HT-29 (cell line): ENCODE measurements at regions not wholly inside any gene's neighbourhood (a gene's known extent, or its start where the extent isn't known, plus 50 kb on each side); places are given as distances from the start of the nearest gene placed in this dataset.
"Not testable (repeated sequence)": the region's sequence is repeated elsewhere in the genome, so short reads cannot be mapped to it uniquely, and the experiment has no call there.

Source experiments
- DNase-seq: peaks from one replicate; pipeline ENCODE4 v3.0.0-alpha.2; 2015; ENCODE audit warnings: low spot score

- no peak for DNase-seq
Observed at GRCh38 chr10:21061982-21062381, 164.9 kb upstream of the NEBL start.

DNA sequence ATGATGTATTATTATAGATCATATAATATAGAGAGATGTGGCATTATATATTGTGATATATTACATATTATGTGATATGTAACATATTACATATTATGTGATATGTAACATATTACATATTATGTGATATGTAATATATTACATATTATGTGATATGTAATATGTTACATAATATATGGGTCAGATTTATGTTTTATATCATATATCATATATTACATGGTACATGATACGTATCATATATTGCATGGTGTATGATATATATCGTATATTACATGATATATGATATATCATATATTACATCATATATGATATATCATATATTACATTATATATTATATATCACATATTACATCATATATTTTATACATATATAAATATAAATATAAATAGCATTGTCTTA lies 164.1 kb upstream of the NEBL start:
- DNase-seq = no peak

DNA sequence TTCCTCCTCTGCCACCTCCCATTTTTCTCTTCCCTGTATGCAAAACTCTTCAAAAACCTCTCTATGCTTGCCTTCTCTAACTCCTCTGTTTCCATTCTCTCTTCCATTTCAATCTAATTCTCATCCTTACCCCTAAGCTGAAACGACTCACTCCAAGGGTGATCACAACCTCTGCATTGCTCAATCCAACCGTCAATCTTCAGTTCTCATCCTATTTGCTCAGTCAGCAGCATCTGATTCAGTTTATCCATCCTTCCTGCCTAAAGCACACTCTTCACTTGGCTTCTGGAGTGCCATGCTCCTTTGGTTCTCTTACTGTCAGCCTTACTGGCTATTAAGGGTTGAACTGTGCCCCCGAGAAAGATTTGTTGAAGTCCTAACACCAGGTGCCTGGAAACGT lies 163.5 kb upstream of the NEBL start:
- no peak for DNase-seq

DNA sequence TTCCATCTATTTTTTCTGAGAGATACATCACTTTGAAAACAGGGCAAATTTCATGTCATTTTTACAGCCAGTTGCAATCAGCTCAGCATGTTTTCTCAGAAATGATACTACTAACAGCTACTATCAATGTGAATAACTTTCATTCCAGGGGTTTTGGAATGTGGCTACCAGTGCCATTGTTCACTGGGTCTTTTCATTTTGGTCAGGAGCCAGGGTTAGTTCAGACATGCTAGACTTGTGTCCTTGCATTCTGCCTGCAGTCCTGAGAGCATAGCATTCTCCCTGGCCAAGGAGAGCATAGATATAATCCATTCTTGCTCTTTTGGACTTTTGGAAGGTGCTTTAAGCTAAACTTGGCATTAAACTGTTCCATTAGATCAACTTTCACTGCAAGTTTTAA lies 160.9 kb upstream of the NEBL start:
- no peak for DNase-seq

- DNase-seq = no peak
Observed at GRCh38 chr10:21057436-21057835, 160.3 kb upstream of the NEBL start.

GRCh38 chr10:21056461-21056860 lies 159.3 kb upstream of the NEBL start:
- no peak for DNase-seq

DNA sequence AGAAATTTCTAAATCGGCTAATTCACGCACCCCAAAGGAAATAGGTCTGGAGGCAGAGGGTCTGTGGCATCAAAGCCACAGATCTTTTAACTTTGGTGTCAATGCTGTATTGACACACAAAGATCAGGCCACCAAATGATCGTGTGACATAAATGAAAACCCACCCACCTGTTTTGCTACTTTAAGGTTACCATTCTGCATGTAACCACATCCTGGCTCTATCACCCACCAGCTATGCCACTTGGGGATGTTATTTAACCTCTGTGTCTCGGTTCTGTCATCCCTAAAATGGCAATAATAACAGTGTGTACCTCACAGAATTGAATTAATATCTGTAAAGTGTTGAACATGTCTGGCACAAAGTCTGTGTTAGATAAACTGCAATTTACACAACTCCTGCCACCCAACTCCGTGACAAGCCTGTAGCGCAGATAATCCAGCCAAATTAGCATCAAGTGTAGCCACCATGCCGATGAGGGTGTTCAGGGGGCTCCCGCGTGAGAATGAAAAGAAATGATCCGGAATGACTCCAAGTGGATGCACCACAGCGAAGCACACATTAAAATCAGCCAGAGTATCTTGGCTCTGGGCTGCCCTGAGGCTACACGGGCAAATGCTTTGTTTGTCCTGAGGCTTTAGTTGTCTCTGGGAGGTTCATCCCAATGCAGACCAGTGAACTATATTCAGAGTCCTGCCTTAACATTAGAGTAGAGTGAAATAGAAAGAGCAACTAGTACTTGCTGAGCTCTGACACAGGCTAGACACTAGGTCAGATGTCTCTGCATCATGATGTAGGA lies 158.4 kb upstream of the NEBL start:
- no peak for DNase-seq

GRCh38 chr10:21053953-21054690 lies 157.0 kb upstream of the NEBL start:
- DNase-seq = no peak

- no peak for DNase-seq
Observed at GRCh38 chr10:21052709-21053104, 155.6 kb upstream of the NEBL start.

DNA sequence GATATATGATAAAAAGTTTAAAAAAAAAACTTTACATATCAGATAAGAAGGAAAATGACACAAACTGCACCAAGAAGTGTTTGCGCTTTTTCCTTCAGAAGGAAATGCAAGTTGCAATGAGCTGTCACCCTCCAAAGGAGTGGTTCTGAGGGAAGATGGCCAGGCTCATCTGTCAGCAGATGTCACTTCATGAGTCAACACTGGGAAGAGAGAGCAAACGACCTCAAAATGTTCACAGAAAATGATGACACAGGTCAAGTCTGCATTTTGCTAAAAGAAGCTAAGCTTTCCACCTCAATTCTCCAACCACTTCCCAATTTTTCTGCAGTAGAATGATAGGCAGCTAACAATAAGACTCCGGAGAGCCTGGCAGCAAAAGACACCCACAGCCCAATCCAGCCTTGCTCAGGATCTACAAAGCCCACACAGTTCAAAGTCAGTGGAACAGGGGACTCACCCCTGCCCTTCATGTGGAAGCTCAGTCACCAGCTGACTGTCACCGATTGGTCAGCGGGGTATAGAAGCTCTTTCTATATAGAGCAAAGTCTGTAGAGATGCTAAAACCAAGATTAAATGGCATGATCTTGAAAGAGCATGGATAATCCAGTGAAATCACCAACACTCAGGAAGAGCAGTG lies 155.1 kb upstream of the NEBL start:
- no peak for DNase-seq

- no peak for DNase-seq
Observed at GRCh38 chr10:21049482-21049881, 152.4 kb upstream of the NEBL start.

DNA sequence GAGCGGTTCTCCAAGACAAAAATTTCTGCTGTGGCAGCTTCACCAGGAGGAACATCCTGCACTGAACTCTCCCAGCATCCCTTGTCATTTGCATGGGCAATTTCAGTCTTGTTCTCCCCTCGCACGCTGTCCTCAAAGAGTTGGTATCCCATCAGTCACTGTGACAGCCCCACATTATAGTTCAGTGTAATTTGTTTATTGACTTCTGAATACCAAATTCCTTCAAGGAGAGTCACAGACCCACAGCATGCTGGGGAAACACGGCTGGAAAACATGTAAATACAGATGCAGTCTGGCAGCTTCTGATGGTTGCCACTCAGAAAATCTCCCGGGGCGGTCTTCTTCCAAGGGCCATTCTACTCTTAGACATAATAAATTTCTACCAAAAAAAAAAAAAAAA lies 151.0 kb upstream of the NEBL start:
- DNase-seq = no peak

DNA sequence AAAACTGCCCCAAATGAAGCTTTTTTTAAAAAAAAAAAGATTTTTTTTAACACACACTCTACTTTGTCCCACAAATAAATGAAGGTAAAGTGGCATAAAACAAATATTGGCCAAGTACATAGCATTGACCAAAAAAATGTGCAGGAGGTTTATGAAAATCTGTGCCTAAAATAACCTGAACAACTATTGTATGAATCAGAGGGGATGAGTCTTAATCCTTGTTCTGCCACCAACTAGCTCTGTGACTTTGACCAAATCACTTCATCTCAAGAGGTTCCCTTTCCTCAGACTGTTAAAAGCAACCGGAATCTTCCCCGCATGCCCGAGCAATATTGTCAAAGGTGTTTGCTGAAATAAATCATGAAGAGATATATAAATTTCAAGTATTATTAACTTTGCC lies 150.4 kb upstream of the NEBL start:
- DNase-seq = no peak

DNA sequence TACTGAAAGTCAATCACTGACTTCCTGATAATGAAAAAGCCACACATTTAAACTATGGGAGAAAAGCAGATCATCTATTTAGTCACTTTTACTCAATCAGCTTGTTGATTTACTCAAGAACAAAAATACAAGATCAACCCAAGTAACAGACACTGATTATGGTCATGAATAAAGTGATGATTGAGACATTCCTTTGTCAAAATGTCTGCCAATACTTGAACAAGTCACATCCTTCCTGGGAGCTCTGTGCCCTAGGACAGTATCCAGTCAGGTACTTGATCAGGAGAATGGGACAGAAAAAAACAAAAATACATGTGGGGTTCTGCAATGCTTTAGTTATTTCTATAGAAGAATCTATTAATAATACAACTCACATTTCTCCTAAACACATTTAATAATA lies 150.0 kb upstream of the NEBL start:
- no peak for DNase-seq

DNA sequence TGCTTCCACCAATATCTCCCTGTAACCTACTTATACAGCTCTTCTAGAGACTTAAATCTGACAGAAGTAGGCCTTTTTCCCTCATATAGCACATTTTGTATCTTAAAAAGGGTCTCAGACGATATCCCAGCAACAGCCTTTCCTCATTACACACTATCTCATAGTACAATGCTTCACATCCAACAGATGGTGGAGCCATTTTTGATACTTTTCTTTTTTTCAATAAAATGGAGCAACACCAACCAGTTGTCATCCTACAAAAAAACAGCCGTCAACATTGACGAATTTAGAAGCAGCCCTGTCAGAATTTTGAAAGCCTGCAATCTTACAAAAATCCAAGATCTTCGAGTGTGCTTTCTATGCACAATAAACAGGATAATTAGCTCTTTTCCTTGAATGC lies 145.9 kb upstream of the NEBL start:
- DNase-seq = no peak

- DNase-seq = no peak
Observed at GRCh38 chr10:21042536-21042935, 145.4 kb upstream of the NEBL start.

- no peak for DNase-seq
Observed at GRCh38 chr10:21041763-21042458, 144.8 kb upstream of the NEBL start.

- no peak for DNase-seq
Observed at GRCh38 chr10:21039721-21040120, 142.6 kb upstream of the NEBL start.

DNA sequence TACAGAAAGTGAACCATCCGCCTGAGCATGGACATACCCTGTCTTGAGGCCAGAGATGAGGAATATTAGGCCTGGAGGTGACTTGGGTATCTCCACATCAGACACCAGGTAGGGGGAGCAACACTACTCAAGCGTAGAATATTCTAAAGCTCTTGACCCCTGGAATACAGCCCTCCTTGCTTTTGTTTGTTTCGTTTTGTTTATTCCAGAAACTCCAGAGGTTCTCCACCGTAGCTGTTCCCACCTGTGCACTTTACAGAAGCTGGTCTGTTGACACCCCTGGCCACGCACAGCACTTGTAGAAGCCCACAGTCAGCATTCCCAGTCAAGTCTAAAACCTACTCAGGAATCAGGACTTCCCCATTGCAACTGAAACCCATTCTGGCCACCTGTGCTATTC lies 139.6 kb upstream of the NEBL start:
- DNase-seq = no peak

DNA sequence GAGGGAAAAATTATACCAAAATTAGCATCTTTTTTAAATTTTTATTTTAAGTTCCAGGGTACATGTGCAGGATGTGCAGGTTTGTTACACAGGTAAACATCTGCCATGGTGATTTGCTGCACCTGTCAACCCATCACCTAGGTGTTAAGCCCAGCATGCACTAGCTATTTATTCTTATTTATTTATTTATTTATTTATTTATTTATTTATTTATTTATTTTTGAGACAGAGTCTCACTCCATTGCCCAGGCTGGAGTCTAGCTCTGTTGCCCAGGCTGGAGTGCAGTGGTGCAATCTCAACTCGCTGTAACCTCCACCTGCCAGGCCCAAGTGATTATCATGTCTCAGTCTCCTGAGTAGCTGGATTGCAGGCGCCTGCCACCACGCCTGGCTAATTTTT lies 137.7 kb upstream of the NEBL start:
- DNase-seq = not testable (repeated sequence)

- no peak for DNase-seq
Observed at GRCh38 chr10:21034241-21034640, 137.1 kb upstream of the NEBL start.
